Activated T-cell treated with anti-CD3 and anti-CD28 coated beads, Interleukin-2, amount 50 U/mL, for 72 hours (primary cell): ENCODE measurements at regions not wholly inside any gene's neighbourhood (a gene's known extent, or its start where the extent isn't known, plus 50 kb on each side); places are given as distances from the start of the nearest gene placed in this dataset.
"Not testable (repeated sequence)": the region's sequence is repeated elsewhere in the genome, so short reads cannot be mapped to it uniquely, and the experiment has no call there.

ENCODE experiments used
- ATAC-seq, 2 donors: fragments of 150-1000 bp; cut with Tn5 transposase; replicated peaks in 1 of 2; 2 replicates each; pipeline ENCODE4 v1.10.0; 2021; ENCODE audit warnings: moderate library complexity in 2 of 2, mild to moderate bottlenecking in 1 of 2
- DNase-seq, 2 donors: peaks; one replicate each; pipeline ENCODE4 v3.0.0; 2021 to 2022; ENCODE audit warnings: mixed read lengths in 1 of 2
- H3K27ac Mint-ChIP-seq: one replicate; pipeline ENCODE4 v1.8.0; 2022; ENCODE audit warnings: mild to moderate bottlenecking, moderate library complexity, mixed read lengths
- H3K27me3 Mint-ChIP-seq: one replicate; pipeline ENCODE4 v1.8.0; 2022; ENCODE audit warnings: low read depth, mixed read lengths
- H3K36me3 Mint-ChIP-seq, 2 donors: one replicate each; pipeline ENCODE4 v1.8.0; 2022; ENCODE audit warnings: mixed read lengths in 2 of 2, mild to moderate bottlenecking in 1 of 2; ENCODE audit not compliant: insufficient read depth in 2 of 2
- H3K4me1 Mint-ChIP-seq: one replicate; pipeline ENCODE4 v1.8.0; 2022; ENCODE audit warnings: low read depth, mixed read lengths
- H3K4me3 Mint-ChIP-seq, 2 donors: one replicate each; pipeline ENCODE4 v1.8.0; 2022; ENCODE audit warnings: mild to moderate bottlenecking in 2 of 2, mixed read lengths in 2 of 2, moderate library complexity in 2 of 2
- H3K9me3 Mint-ChIP-seq, 2 donors: one replicate each; pipeline ENCODE4 v1.8.0; 2022; ENCODE audit warnings: mixed read lengths in 2 of 2

DNA sequence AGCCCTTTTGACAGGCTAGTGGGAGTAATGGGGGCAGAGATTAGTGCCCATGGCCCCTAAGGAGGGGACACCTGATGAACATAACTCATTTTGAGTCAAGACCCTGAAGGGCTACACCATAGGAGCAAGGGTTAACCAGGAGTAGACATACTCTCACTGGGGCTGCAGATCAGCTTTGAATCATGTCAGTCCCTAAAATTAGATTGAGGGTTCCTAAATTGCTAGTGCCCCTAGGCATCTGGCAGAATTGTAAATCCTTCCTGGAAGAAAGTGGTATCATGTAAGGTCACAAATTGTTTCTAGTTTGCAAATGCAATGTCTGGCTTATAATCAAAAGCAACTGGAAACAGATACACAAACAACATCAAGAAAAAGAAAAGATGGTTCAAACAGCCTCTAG, 52.1 kb upstream of the LRRC37A2 start:
- not testable (repeated sequence) for H3K4me3 Mint-ChIP-seq, DNase-seq, H3K9me3 Mint-ChIP-seq

DNA sequence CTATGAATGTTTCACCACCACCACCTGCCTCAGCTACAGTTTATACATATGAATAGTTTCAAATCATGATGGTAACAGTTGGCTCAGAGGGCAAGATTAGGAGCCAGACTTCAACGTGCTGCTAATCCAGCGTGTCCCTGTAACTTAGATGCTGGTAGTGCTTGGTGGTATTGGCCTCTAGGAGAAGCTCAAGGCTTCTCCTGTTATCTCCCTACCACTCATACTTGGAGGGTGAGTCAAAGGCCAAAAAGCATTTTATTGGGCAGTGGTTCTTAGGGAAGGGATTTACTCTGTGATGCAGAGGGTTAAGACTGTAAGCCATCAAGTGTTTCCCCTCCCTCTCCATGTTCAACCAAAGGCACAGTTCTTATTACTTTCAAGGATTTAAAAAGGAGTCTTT, 57.2 kb upstream of the LRRC37A2 start:
- H3K27me3 Mint-ChIP-seq, H3K4me1 Mint-ChIP-seq, DNase-seq, H3K4me3 Mint-ChIP-seq, ATAC-seq, H3K36me3 Mint-ChIP-seq, H3K27ac Mint-ChIP-seq, H3K9me3 Mint-ChIP-seq: not testable (repeated sequence)

More for the DNA sequence above, 52.1 kb upstream of the LRRC37A2 start:
- not testable (repeated sequence) for H3K27me3 Mint-ChIP-seq, H3K27ac Mint-ChIP-seq, H3K36me3 Mint-ChIP-seq, ATAC-seq, H3K4me1 Mint-ChIP-seq

DNA sequence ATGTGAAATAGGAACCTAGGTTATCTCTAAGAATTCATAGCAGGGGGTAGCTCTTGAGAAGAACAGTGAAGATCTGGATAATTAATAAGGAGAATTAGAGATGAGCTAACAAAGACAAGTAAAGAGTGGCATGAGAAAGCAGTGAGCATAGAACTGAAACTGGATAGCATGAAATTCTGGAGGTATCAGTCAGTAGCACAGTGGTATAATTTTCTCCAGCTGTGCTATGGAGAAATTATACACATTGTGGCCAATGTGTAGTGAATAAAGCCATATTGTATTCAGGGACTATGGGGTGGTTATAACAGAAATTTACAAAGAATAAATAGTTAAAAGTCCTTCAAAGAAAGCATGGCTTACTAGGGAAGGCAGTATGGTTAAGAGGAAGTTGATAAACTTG, 57.7 kb upstream of the LRRC37A2 start:
- not testable (repeated sequence) for H3K36me3 Mint-ChIP-seq, H3K9me3 Mint-ChIP-seq, H3K4me1 Mint-ChIP-seq, H3K27ac Mint-ChIP-seq, DNase-seq, H3K27me3 Mint-ChIP-seq, ATAC-seq, H3K4me3 Mint-ChIP-seq

DNA sequence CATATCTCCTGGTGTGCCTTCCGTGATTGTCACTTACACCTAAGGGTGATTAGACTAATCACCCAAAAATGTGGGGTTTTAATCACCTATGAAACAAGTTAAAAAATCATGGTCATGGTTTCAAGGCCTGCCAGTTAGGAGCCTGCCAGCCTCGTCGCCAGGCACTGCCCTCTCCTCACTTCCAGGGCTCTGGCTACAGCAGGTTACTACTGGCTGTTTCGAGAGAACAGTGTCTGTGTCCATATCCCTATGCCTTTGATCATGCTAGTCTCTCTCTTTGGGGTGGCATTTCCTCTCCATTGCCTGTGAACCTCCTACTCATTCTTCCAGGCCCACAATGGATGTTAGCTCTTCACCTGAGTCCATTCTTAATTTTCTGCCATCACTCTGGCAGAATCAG, 59.2 kb upstream of the LRRC37A2 start:
- not testable (repeated sequence) for H3K27me3 Mint-ChIP-seq, ATAC-seq, DNase-seq, H3K27ac Mint-ChIP-seq, H3K9me3 Mint-ChIP-seq, H3K36me3 Mint-ChIP-seq, H3K4me1 Mint-ChIP-seq, H3K4me3 Mint-ChIP-seq

DNA sequence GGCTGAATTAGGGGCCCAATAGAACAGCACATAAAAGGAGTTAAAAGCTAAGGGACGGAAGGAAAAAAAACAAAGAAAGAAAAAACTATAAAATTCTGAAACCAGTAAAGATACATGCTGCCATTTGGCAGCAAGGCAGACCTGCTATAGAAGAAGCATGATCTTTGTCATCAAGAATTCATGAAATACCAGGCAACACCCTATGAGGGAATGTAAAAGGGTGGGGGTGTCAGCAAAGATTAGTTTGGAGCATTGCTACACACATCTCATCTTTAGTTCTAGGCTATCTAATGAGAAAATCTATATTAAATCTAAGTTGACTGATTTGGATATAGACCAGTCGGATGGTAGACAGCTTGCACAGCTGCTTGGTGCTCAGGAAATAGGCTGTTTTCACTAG, 66.4 kb upstream of the LRRC37A2 start:
- ATAC-seq, H3K27me3 Mint-ChIP-seq, H3K27ac Mint-ChIP-seq, DNase-seq, H3K4me3 Mint-ChIP-seq, H3K36me3 Mint-ChIP-seq, H3K4me1 Mint-ChIP-seq, H3K9me3 Mint-ChIP-seq: not testable (repeated sequence)

DNA sequence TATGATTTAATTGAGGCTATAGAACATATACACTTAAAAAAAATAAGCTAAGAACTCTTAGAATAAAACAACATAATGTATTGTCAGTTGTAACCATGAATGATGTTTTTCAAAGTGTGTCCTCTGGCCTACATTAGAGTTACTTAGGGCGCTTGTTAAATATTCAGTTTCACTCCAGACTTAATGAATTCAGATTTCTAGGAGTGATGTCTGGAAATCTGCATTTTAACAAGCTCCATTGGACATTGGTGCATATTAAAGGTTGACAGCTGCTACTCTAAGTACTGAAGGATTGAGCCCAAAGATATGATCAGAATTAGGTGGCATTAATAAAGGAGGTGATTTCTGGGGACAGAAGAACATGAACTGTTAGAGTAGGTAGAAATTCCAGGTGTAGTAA, 66.9 kb upstream of the LRRC37A2 start:
- H3K36me3 Mint-ChIP-seq, H3K9me3 Mint-ChIP-seq, ATAC-seq, H3K27me3 Mint-ChIP-seq, H3K4me1 Mint-ChIP-seq, H3K4me3 Mint-ChIP-seq, H3K27ac Mint-ChIP-seq, DNase-seq: not testable (repeated sequence)

DNA sequence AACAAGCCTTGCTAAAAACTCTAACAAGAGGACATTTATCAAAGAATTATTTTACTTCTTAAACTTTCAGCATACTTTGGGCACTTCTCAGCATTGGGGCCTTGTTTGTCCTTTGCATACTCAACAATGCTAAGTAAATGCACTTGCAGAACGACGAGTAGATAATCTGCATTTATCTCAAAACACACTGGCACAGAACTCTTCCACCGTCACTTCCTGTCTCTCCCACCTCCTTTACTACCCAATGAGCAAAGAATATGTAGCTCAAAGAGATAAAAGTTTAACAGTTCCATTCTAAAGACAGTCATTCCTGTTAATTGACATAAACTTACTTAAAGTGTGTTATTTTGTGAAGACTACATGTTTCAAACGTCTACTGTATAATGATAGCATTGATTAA, 70.1 kb upstream of the LRRC37A2 start:
- ATAC-seq = not testable (repeated sequence)

DNA sequence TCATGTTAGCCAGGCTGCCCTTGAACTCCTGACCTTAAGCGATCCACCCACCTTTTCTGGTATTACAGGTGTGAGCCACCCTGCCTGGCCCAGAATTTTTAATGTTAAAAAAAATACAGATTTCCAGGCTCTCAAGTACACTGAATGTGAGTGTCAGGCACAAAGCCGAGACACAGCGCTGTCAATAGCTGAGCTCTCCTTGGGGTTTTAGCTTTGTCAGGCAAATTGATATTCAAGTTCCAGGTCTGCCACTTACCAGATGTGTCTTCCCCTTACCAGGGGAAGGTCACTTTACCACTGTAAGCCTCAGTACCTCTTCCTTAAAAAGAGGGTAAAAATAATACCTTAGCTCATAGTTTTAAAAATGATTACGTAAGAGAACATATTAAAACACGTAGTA, 71.6 kb upstream of the LRRC37A2 start:
- H3K9me3 Mint-ChIP-seq, DNase-seq, ATAC-seq, H3K4me1 Mint-ChIP-seq, H3K27me3 Mint-ChIP-seq, H3K4me3 Mint-ChIP-seq, H3K27ac Mint-ChIP-seq, H3K36me3 Mint-ChIP-seq: not testable (repeated sequence)

More for the DNA sequence above, 70.1 kb upstream of the LRRC37A2 start:
- not testable (repeated sequence) for H3K4me3 Mint-ChIP-seq, DNase-seq, H3K27me3 Mint-ChIP-seq, H3K9me3 Mint-ChIP-seq, H3K27ac Mint-ChIP-seq, H3K4me1 Mint-ChIP-seq, H3K36me3 Mint-ChIP-seq

DNA sequence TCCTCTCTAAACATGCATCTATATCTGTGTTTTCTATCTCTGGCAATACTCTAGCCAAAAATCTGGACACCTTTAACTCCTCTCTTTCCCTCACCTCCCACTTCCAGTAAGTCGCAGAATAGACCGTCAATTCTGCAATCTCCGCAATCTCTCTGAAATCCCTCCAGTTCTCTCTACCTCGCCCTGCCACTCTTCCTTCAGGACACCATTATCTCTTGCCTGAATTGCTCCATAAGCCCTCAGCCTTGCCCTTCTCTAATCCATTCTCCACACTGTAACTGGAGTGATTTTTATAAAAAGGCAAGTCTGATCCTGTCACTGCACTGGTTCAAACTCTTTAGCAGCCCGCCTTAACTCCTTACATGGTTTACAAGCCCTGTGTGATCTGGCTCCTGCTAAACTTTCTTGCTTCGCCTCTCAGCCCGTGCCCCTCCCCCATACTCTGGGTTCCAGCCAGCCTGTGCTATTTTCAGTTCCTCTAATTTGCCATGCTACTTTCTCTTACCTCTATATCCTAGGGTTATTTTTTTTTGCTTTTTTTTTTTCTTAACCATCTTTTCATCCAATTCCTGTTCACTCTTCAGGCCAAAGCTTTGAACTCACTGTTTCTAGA, 73.0 kb upstream of the ARL17B start:
- not testable (repeated sequence) for H3K4me1 Mint-ChIP-seq, H3K27ac Mint-ChIP-seq, ATAC-seq, H3K9me3 Mint-ChIP-seq, DNase-seq, H3K36me3 Mint-ChIP-seq, H3K4me3 Mint-ChIP-seq, H3K27me3 Mint-ChIP-seq

DNA sequence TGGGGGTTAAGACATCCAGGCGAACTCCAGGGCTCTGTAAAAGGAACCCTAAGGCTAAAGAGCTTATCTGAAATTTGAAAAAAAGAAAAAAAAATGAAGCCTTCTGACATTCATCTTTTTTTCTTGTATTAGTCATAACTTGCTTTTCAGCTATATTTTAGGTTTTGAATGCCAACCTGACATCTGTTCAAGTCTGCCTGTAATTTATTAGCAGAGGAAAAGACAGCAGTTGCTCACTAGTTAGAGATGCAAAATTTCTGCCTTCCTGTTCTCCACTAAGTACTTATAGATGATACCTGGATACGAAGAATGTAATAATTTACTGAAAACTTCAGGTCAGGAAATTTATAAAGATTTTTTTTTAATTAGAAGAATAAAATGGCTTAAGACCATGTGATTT, 68.7 kb upstream of the ARL17B start:
- not testable (repeated sequence) for H3K4me1 Mint-ChIP-seq, H3K27me3 Mint-ChIP-seq, H3K9me3 Mint-ChIP-seq, DNase-seq, H3K4me3 Mint-ChIP-seq, H3K36me3 Mint-ChIP-seq, H3K27ac Mint-ChIP-seq, ATAC-seq

DNA sequence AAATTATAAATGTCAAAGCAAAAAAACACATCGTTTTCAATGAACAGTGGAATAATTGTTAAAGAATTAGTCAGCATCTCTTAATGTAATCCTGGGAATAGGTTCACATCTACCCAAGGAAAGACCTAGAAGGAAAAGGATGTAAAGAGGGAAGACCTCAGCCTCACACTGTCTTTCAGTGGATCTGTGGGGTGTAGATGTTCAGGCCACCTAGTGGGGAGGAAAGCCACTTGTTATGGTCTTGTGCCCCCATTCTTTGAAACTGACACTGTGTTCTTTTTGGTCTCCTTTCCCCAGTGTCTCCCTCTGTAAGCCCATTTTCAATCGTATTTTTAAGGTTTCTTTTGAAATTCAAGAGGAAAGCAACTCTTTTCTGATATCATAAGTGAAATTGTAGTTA, 68.1 kb upstream of the ARL17B start:
- H3K4me1 Mint-ChIP-seq, DNase-seq, H3K36me3 Mint-ChIP-seq, ATAC-seq, H3K27ac Mint-ChIP-seq, H3K4me3 Mint-ChIP-seq, H3K9me3 Mint-ChIP-seq, H3K27me3 Mint-ChIP-seq: not testable (repeated sequence)

DNA sequence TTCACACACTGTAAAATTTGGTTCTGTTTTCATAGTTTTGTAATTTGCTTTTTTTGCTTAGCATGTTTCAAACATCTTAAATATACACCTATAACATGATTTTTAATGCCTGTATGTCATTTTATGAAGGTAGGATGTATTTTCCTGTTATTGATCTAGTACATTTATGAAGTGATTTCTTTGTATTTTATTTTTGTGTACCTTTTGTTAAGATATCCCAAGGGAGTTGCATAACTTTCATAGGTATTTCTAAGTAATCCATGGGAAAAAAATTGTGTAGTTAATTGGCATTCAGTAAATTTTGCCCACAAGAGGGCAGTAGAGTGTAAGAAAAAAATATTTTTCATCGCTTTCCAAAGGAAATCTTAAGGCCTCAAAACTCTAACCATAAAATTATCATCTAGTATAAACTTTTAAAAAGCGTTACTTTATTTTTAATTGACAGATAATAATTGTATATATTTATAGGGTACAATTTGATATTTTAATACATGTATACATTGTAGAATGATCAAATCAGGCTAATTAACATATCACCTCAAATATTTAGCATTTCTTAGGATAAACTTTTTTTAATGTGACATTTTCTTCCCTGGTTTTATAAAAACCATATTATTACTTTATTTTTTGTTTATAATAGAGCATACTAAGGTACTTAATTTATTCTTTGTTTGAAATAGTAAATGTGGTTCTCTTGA, 62.8 kb upstream of the ARL17B start:
- DNase-seq, H3K4me3 Mint-ChIP-seq, H3K27ac Mint-ChIP-seq, H3K9me3 Mint-ChIP-seq, ATAC-seq, H3K4me1 Mint-ChIP-seq, H3K36me3 Mint-ChIP-seq, H3K27me3 Mint-ChIP-seq: not testable (repeated sequence)

DNA sequence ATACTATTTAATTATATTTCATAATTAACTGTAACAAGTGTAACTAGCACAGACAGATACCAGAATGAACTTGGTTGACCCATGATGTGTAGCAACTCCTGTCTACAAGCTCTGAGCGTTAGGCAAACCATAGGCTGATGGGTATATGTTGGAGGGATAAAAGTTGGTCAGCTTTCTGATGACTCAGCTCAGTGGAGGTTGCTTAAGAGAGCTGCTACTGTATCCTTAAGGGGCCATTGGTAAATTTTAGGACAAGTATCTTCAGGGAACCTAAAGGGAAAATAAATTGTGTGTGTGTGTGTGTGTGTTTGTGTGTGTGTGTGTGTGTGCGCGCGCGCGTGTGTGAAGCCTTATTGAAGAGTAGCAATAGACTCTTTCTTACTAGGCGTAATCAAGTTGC, 56.3 kb upstream of the ARL17B start:
- not testable (repeated sequence) for H3K27ac Mint-ChIP-seq, H3K36me3 Mint-ChIP-seq, H3K9me3 Mint-ChIP-seq, H3K27me3 Mint-ChIP-seq, H3K4me3 Mint-ChIP-seq, DNase-seq, ATAC-seq, H3K4me1 Mint-ChIP-seq

DNA sequence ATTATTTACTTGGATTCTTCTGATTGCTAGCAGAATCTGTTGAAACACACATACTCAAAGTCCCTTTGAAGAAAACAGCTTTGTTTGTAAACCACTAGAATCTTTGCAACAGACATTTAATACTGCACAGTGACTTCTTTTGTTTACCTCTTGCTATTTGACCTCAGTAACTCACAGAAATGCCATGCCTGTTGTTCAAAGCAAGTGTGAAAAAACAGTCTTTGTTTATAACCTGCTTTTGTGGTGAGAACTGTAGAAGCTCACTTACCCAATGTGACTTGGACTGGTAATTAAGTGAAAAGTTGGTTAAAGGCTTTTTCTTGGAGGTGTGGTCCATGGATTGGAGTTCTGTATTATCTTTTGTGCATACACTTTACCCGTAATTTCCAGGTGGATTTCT, 55.7 kb upstream of the ARL17B start:
- DNase-seq, H3K4me1 Mint-ChIP-seq, H3K36me3 Mint-ChIP-seq: not testable (repeated sequence)

More for the DNA sequence above, 55.7 kb upstream of the ARL17B start:
- not testable (repeated sequence) for H3K4me3 Mint-ChIP-seq, H3K9me3 Mint-ChIP-seq, ATAC-seq, H3K27me3 Mint-ChIP-seq, H3K27ac Mint-ChIP-seq
